ENCODE measurements at regions not wholly inside any gene's neighbourhood (a gene's known extent, or its start where the extent isn't known, plus 50 kb on each side); places are given as distances from the start of the nearest gene placed in this dataset.

GRCh38 chr2:81528852-81529480 lies 1224.4 kb upstream of the LRRTM1 start:
- TF ChIP-seq CTCF (tag by site-specific recombination; IDR thresholded peaks at IDR 0.05) (no peak), ATF2 (tag by site-specific recombination; IDR thresholded peaks at IDR 0.05; ENCODE audit: low read depth) (no peak), PRDM4 (tag by site-specific recombination; IDR thresholded peaks at IDR 0.05) (no peak), REST (tag by site-specific recombination; IDR thresholded peaks at IDR 0.05) (no peak), ZNF354C (tag by site-specific recombination; IDR thresholded peaks at IDR 0.05; ENCODE audit: borderline replicate concordance, low read depth) (no peak), KLF10 (tag by site-specific recombination; IDR thresholded peaks at IDR 0.05) (no peak), ZNF776 (tag by site-specific recombination; IDR thresholded peaks at IDR 0.05; ENCODE audit: borderline replicate concordance) (no peak), RBAK (tag by site-specific recombination; IDR thresholded peaks at IDR 0.05) (no peak)

All from HEK293 (cell line).